SK-N-SH treated with all-trans-retinoic acid at 6 μM for 48 hours (cell line): ENCODE measurements at regions not wholly inside any gene's neighbourhood (a gene's known extent, or its start where the extent isn't known, plus 50 kb on each side); places are given as distances from the start of the nearest gene placed in this dataset.

Experiments used
- ESRRG ChIP-seq: fragments of 250-450 bp; sonication (Bioruptor Pico); IDR thresholded peaks from 2 replicates; pipeline ENCODE4 v1.6.1; 2021; ENCODE audit warnings: mild to moderate bottlenecking
- ISL1 ChIP-seq: fragments of 250-450 bp; sonication (Bioruptor Pico); IDR thresholded peaks from 2 replicates; pipeline ENCODE4 v2.1.2; 2022; ENCODE audit warnings: mild to moderate bottlenecking, moderate library complexity
- PPARA ChIP-seq: fragments of 250-450 bp; sonication (Bioruptor Pico); IDR thresholded peaks from 2 replicates; pipeline ENCODE4 v1.5.0; 2020; ENCODE audit warnings: mild to moderate bottlenecking, borderline replicate concordance
- ZC3H10 ChIP-seq: fragments of 250-450 bp; sonication (Bioruptor Pico); IDR thresholded peaks from 2 replicates; pipeline ENCODE4 v1.5.1; 2021; ENCODE audit warnings: mild to moderate bottlenecking, moderate library complexity
- ZNF70 ChIP-seq: fragments of 450-650 bp; formaldehyde crosslinking; IDR thresholded peaks from 2 replicates; pipeline ENCODE4 v1.5.0; 2020; ENCODE audit warnings: mild to moderate bottlenecking, moderate library complexity

GRCh38 chr3:115469649-115470048 is 153.7 kb upstream of the GAP43 start:
- TF ChIP-seq ZC3H10 (CRISPR knock-in tag) (no peak), PPARA (CRISPR knock-in tag) (no peak), ZNF70 (CRISPR knock-in tag) (no peak), ISL1 (CRISPR knock-in tag) (no peak), ESRRG (CRISPR knock-in tag) (no peak)
